ENCODE measurements at regions not wholly inside any gene's neighbourhood (a gene's known extent, or its start where the extent isn't known, plus 50 kb on each side); places are given as distances from the start of the nearest gene placed in this dataset.

GRCh38 chr17:72423718-72424117, 302.9 kb downstream of the SOX9 start:
- ChIA-PET CTCF (no interaction called here), POLR2A (no interaction called here)
- ATAC-seq: no peak
- Mint-ChIP-seq H3K4me3 (no peak overlapping the region), H3K4me1 (peaks cover 7% of the 10 kb centered on the region; the same call in 1 of the 2 replicates), H3K9me3 (peaks cover 3% of the 10 kb centered on the region), H3K27ac (no peak overlapping the region), H3K27me3 (ENCODE audit: low read depth) (no peaks in the 10 kb centered on the region), H3K36me3 (peaks cover 2% of the 10 kb centered on the region)
- TF ChIP-seq ETV6 (CRISPR knock-in tag; IDR thresholded peaks at IDR 0.05): no peak
- TF ChIP-seq GRHL2 (CRISPR knock-in tag; IDR thresholded peaks at IDR 0.05; ENCODE audit: insufficient replicate concordance, severe bottlenecking): no peak
- no peak for DNase-seq (ENCODE audit: low spot score)

- no peak for ATAC-seq
- peaks cover 7% of the 10 kb centered on the region; the same call in 1 of the 2 replicates for H3K4me1 Mint-ChIP-seq
- TF ChIP-seq HMGA2 (CRISPR knock-in tag; IDR thresholded peaks at IDR 0.05) (no peak), CREM (CRISPR knock-in tag; IDR thresholded peaks at IDR 0.05) (no peak), OVOL2 (CRISPR knock-in tag; IDR thresholded peaks at IDR 0.05; ENCODE audit: borderline replicate concordance) (no peak)
- POLR2A ChIA-PET: no interaction called here
- no peak overlapping the region for H3K4me3 Mint-ChIP-seq
- no peak for DNase-seq (ENCODE audit: low spot score)
- H3K36me3 Mint-ChIP-seq: no peaks in the 10 kb centered on the region
- 0 out of 2 replicates have a peak overlapping the region, but pooled peaks have one; percentile 25 for H3K27ac Mint-ChIP-seq
- no peaks in the 10 kb centered on the region for H3K9me3 Mint-ChIP-seq
- CTCF ChIA-PET: no interaction called here
- no peaks in the 10 kb centered on the region; the same call in 1 of the 2 replicates for H3K27me3 Mint-ChIP-seq (ENCODE audit: low read depth)
These were observed 303.8 kb downstream of the SOX9 start for GRCh38 chr17:72424505-72425117.

GRCh38 chr17:72425133-72425793, 304.4 kb downstream of the SOX9 start:
- POLR2A ChIA-PET: no interaction called here
- Mint-ChIP-seq H3K4me1 (peaks cover 7% of the 10 kb centered on the region; the same call in 1 of the 2 replicates), H3K27ac (no peak overlapping the region), H3K9me3 (no peaks in the 10 kb centered on the region), H3K36me3 (no peaks in the 10 kb centered on the region), H3K4me3 (no peak overlapping the region), H3K27me3 (ENCODE audit: low read depth) (no peaks in the 10 kb centered on the region; the same call in 1 of the 2 replicates)
- CTCF ChIA-PET: no interaction called here
- no peak for ATAC-seq
- DNase-seq (ENCODE audit: low spot score): no peak
- TF ChIP-seq HMGXB4 (CRISPR knock-in tag; IDR thresholded peaks at IDR 0.05) (no peak), ZNF396 (CRISPR knock-in tag; IDR thresholded peaks at IDR 0.05; ENCODE audit: borderline replicate concordance) (no peak), E2F4 (CRISPR knock-in tag; IDR thresholded peaks at IDR 0.05; ENCODE audit: borderline replicate concordance, low read depth) (no peak), GTF2I (CRISPR knock-in tag; conservative IDR thresholded peaks at IDR 0.05) (no peak), ZNF416 (CRISPR knock-in tag; IDR thresholded peaks at IDR 0.05) (no peak), CBFB (CRISPR knock-in tag; IDR thresholded peaks at IDR 0.05; ENCODE audit: low read depth) (no peak), GABPB1 (CRISPR knock-in tag; IDR thresholded peaks at IDR 0.05) (no peak), PRDM15 (CRISPR knock-in tag; IDR thresholded peaks at IDR 0.05) (no peak), ZNF138 (CRISPR knock-in tag; conservative IDR thresholded peaks at IDR 0.05) (no peak), KAT7 (CRISPR knock-in tag; IDR thresholded peaks at IDR 0.05; ENCODE audit: borderline replicate concordance) (no peak), FOXK1 (CRISPR knock-in tag; IDR thresholded peaks at IDR 0.05) (no peak), ZNF671 (CRISPR knock-in tag; IDR thresholded peaks at IDR 0.05) (no peak), SP1 (CRISPR knock-in tag; conservative IDR thresholded peaks at IDR 0.05) (no peak), TP53 (CRISPR knock-in tag; IDR thresholded peaks at IDR 0.05) (no peak)

Data from WTC11 (cell line).